Ascending aorta (tissue), 2 donors: ENCODE measurements at regions not wholly inside any gene's neighbourhood (a gene's known extent, or its start where the extent isn't known, plus 50 kb on each side); places are given as distances from the start of the nearest gene placed in this dataset.
"Not testable (repeated sequence)": the region's sequence is repeated elsewhere in the genome, so short reads cannot be mapped to it uniquely, and the experiment has no call there.

Source experiments
- DNase-seq, 2 donors: peaks; one replicate each; pipeline ENCODE4 v3.0.0-alpha.2; 2019; ENCODE audit warnings: low spot score in 2 of 2
- H3K27ac ChIP-seq, 2 donors: fragments of 200-600 bp; sonication (generic); one replicate each; pipeline ENCODE4 v1.5.1; 2016 to 2017; ENCODE audit warnings: mild to moderate bottlenecking in 1 of 2
- H3K27me3 ChIP-seq: fragments of 200-600 bp; sonication (generic); one replicate; pipeline ENCODE4 v1.5.1; 2017
- H3K36me3 ChIP-seq, 2 donors: fragments of 200-600 bp; sonication (generic); one replicate each; pipeline ENCODE4 v1.5.1; 2016
- H3K4me1 ChIP-seq, 2 donors: fragments of 200-600 bp; sonication (generic); one replicate each; pipeline ENCODE4 v1.5.1; 2016 to 2017; ENCODE audit warnings: mild to moderate bottlenecking in 1 of 2
- H3K4me3 ChIP-seq, 2 donors: fragments of 200-600 bp; sonication (generic); one replicate each; pipeline ENCODE4 v1.5.1; 2016 to 2017; ENCODE audit warnings: mild to moderate bottlenecking in 1 of 2
- H3K9me3 ChIP-seq, 2 donors: fragments of 200-600 bp; sonication (generic); one replicate each; pipeline ENCODE4 v1.5.1; 2016
- intact Hi-C: fragments of 100-400 bp; cut with DNase I; formaldehyde crosslinking; loops from one replicate; pipeline ENCODE4 v1.15.1; 2023
- TF ChIP-seq, protein P1 (sequence below), 3 experiments: fragments of 200-600 bp in 2 of 3; fragments of 450-650 bp in 1 of 3; sonication (generic) in 2 of 3; IDR thresholded peaks; one replicate each; pipeline ENCODE4 v1.5.1; 2016 to 2019; ENCODE audit warnings: antibody characterized with exemption in 3 of 3, mild to moderate bottlenecking in 1 of 3, moderate library complexity in 1 of 3

DNA sequence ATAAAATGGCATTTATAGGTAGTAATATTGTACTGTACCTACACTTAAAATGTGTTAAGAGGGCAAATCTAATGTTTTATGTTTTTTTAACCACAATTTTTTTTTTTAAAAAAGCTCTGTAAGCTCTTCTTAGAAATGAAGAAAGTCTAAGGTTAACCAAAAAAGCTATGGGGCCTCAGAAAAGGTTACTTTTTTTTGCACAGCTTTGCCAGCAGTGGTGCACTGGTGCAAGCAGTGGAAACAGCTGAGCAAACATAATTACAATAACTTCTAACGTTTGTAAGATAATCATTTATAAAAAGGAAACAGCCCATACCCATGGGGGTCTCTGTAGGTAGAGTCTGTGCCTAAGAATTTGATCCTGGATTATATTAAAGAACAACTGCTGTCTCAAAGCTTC is 85.1 kb upstream of the NID2 start:
- H3K9me3 ChIP-seq = no peaks in the 10 kb centered on the region
- DNase-seq = no peak
- H3K27me3 ChIP-seq = no peaks in the 10 kb centered on the region
- intact Hi-C loops = no loop called here
- no peaks in the 10 kb centered on the region for H3K36me3 ChIP-seq
- no peaks in the 10 kb centered on the region for H3K4me1 ChIP-seq
- no peak overlapping the region for H3K27ac ChIP-seq
- TF ChIP-seq, protein P1, sequence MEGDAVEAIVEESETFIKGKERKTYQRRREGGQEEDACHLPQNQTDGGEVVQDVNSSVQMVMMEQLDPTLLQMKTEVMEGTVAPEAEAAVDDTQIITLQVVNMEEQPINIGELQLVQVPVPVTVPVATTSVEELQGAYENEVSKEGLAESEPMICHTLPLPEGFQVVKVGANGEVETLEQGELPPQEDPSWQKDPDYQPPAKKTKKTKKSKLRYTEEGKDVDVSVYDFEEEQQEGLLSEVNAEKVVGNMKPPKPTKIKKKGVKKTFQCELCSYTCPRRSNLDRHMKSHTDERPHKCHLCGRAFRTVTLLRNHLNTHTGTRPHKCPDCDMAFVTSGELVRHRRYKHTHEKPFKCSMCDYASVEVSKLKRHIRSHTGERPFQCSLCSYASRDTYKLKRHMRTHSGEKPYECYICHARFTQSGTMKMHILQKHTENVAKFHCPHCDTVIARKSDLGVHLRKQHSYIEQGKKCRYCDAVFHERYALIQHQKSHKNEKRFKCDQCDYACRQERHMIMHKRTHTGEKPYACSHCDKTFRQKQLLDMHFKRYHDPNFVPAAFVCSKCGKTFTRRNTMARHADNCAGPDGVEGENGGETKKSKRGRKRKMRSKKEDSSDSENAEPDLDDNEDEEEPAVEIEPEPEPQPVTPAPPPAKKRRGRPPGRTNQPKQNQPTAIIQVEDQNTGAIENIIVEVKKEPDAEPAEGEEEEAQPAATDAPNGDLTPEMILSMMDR (IDR thresholded peaks at IDR 0.05) = no peak
- H3K4me3 ChIP-seq = no peak overlapping the region

DNA sequence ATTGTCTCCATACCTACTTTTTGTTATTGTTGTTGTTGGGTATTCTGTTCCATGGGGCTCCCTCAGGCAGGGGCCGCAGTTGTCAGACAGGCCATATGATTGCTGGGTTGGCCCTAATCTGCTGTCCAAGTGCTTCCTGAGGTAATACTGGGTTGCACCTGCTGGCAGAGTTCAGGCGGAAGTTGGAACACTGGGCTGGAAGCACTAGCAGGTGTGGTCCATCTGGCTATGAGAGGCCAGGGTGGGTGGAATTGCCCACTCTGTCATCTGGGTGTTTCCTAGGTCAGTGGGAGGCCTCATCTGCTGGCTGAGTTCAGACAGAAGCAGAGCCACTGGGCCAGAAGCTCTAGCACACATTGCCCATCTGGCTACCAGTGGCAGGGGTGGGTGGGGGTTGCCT is 81.3 kb upstream of the NID2 start:
- Histone ChIP-seq H3K4me1 (no peaks in the 10 kb centered on the region), H3K27me3 (no peaks in the 10 kb centered on the region), H3K27ac (no peak overlapping the region), H3K9me3 (no peaks in the 10 kb centered on the region), H3K4me3 (no peak overlapping the region), H3K36me3 (no peaks in the 10 kb centered on the region)
- intact Hi-C loops = no loop called here
- DNase-seq = no peak
- TF ChIP-seq, protein P1 (IDR thresholded peaks at IDR 0.05) = no peak

DNA sequence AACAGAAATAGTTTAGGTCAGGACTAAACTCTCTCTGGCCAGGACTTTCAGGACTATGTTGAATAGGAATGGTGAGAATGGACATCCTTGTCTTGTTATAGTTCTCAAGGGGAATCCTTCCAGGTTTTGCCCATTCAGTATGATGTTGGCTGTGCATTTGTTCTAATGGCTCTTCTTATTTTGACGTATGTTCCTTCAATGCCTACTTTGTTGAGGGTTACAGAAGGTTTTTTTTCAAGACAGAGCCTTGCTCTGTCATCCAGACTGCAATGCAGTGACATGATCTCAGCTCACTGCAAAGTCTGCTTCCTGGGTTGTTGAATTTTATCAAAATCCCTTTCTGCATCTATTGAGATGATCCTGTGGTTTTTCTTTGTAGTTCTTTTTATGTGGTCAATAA is 79.5 kb upstream of the NID2 start:
- H3K27me3 ChIP-seq = no peaks in the 10 kb centered on the region
- no peak overlapping the region for H3K4me3 ChIP-seq
- DNase-seq = no peak
- TF ChIP-seq, protein P1 (IDR thresholded peaks at IDR 0.05) = no peak
- no peaks in the 10 kb centered on the region for H3K36me3 ChIP-seq
- no peaks in the 10 kb centered on the region for H3K9me3 ChIP-seq
- no peak overlapping the region for H3K27ac ChIP-seq
- intact Hi-C loops = no loop called here
- H3K4me1 ChIP-seq = no peaks in the 10 kb centered on the region

DNA sequence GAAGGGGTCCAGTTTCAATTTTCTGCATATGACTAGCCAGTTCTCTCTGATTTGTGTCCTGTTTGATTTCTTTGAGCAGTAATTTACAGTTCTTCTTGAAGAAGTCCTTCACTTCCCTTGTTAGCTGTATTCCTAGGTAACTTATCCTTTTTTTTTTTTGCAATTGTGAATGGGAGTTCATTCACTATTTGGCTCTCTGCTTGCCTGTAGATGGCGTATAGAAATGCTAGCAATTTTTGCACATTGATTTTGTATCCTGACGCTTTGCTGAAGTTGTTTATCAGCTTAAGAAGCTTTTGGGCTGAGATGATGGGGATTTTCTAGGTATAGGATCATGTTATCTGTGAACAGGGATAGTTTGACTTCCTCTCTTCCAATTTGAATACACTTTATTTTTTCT is 77.6 kb upstream of the NID2 start:
- intact Hi-C loops = no loop called here
- DNase-seq = no peak
- TF ChIP-seq, protein P1 (IDR thresholded peaks at IDR 0.05) = no peak
- H3K27me3 ChIP-seq = no peaks in the 10 kb centered on the region
- H3K9me3 ChIP-seq = no peaks in the 10 kb centered on the region
- no peaks in the 10 kb centered on the region for H3K4me1 ChIP-seq
- no peak overlapping the region for H3K4me3 ChIP-seq
- H3K27ac ChIP-seq = no peak overlapping the region
- no peaks in the 10 kb centered on the region for H3K36me3 ChIP-seq

DNA sequence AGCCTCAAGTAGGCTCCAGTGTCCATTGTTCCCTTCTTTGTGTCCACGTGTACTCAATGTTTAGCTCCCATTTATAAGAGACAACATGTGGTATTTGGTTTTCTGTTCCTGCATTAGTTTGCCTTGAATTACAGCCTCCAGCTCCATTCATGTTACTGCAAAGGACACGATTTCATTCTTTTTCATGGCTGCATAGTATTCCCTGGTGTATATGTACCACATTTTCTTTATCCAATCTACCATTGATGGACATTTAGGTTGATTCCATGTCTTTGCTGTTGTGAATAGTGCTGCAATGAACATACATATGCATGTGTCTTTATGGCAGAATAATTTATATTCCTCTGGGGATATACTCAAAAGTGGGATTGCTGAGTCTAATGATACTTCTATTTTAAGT is 75.2 kb upstream of the NID2 start:
- H3K4me1 ChIP-seq, H3K4me3 ChIP-seq, DNase-seq, H3K27me3 ChIP-seq, H3K9me3 ChIP-seq, H3K27ac ChIP-seq, intact Hi-C loops, H3K36me3 ChIP-seq: not testable (repeated sequence)

DNA sequence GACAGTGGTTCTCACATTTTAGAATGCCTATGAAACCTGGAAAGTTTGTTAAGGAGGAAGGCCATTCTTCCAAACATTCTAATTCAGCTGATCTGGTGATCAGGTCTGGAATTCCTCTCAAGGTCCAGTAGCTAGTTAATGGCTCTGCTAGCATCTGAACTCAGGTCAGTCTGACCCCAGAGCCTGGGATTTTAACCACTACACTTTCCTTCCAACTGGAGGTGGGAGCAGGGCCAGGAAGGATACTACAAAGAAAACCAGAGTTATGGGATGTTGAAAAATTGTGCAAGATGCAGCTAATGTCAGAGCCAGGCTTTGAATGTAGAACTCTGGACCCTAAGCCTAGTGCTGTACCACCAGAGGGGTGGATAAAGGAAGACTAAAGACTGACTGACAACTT is 73.6 kb upstream of the NID2 start:
- TF ChIP-seq, protein P1 (IDR thresholded peaks at IDR 0.05) = no peak
- H3K36me3 ChIP-seq = no peaks in the 10 kb centered on the region
- H3K4me3 ChIP-seq = no peak overlapping the region
- intact Hi-C loops = no loop called here
- DNase-seq = no peak
- no peaks in the 10 kb centered on the region for H3K9me3 ChIP-seq
- no peaks in the 10 kb centered on the region for H3K4me1 ChIP-seq
- no peak overlapping the region for H3K27ac ChIP-seq
- H3K27me3 ChIP-seq = no peaks in the 10 kb centered on the region
